T-helper 22 cell (primary cell): ENCODE measurements at regions not wholly inside any gene's neighbourhood (a gene's known extent, or its start where the extent isn't known, plus 50 kb on each side); places are given as distances from the start of the nearest gene placed in this dataset.

Source experiments
- DNase-seq: peaks from one replicate; pipeline ENCODE4 v3.0.0-alpha.2; 2020; ENCODE audit warnings: low read depth

DNA sequence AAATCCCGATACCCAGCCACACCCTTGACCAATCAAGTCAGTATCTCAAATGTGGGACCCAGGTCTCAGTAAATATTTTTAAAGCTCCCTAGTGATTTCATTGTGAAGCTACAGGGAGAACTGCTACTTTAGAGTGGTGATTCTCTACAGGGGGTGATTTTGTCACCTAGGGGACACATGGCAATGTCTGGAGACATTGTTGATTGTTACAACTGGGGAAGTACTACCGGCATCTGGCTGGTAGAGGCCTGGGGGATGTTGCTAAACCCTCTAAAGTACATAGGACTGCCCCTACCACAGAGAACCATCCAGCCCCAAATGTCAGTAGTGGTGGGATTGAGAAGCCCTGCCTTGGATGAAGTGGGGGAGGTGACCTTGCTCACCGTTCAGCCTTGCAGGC lies 152.9 kb downstream of the RPS24 start:
- no peak for DNase-seq

DNA sequence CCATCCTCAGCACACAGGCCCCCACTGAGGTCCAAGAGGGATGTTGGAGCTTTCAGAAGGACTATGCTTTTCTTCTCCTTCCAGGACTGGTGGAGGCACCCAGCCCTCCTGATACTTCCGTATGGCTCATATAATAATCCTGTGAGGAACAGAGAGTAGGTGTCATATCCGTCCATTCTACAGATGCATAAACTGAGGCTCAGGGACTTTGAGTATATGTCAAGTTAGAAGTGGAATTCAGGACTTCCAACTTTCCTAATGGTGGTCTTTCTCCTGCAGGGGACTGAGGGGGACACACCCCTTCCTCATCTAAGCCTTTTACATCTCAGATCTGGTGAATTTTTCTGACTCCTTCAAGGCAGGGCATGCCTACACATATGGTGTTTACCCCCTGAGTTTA lies 153.7 kb downstream of the RPS24 start:
- no peak for DNase-seq

DNA sequence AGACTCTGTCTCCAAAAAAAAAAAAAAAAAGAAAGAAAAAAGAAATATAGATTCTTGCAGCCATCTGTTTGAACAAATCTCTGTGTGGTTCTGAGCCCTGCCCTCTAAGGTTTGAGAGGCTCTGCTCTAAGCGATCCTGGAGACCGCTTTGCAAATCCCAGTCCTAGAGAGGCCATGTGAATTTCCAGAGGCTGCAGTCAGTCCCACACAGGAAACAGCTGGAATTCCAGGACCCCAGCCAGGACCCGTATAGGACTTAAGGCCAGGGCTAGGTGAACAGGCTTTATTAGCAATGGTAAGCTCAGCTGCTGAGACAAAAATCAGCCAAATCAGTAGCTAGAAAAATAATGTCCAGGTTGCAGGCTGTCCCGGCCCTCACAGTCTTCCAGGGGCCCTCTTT lies 154.8 kb downstream of the RPS24 start:
- DNase-seq, result no peak

DNA sequence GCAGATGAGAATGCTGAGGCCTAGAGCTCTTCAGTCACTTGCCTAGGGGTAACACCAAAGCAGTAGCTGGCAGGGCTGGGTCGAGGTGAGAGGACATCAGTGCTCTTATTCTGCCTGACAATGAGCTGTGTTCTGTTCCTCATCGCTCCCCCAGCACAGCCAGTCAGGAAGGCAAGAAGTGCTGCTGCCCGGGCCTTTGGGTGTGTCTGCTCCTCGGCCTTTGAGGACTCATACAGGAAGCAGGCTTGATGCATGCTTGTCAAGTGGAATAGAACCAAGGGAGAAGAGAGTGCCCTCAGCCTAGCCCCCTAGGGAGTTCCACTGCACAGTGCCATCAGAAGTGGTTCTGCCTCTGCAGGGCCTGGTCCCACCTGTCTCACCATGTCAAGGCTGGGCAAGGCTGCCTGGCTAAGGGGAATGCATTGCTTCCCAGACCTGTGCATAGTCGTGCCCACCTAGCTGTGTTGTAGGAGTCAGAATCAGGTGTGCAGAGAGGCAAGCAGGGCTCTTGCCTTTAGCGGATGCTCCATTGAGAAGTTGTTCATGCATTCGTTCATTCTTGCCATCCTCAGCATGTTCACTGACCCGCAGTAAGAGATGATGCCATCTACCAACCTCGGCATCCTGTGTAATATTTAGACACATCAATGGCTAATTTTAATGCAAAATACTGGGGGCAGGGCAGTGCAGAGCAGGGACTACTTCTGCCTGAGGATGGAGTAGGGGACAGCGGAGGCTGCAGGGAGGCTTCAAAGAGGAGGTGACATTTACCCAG lies 156.6 kb downstream of the RPS24 start:
- DNase-seq, result no peak

DNA sequence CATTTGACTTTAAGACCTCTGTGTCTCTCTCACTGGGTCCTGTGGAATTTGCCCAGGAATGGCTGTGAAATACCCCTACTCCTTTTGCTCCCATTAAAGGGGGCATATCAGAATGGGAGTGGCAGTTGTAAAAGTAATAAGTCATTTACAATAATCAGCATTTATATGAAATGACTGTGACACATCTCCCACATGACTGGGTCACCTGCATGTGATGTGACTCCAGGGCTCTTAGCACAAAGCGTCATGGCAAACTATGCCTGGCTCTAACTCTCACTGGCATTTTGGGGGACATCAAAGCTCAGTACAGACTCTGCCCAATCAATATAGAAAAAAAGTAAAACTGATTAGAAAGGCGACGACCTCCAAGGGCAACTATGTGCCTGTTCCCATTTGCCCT lies 157.6 kb downstream of the RPS24 start:
- DNase-seq, result no peak

DNA sequence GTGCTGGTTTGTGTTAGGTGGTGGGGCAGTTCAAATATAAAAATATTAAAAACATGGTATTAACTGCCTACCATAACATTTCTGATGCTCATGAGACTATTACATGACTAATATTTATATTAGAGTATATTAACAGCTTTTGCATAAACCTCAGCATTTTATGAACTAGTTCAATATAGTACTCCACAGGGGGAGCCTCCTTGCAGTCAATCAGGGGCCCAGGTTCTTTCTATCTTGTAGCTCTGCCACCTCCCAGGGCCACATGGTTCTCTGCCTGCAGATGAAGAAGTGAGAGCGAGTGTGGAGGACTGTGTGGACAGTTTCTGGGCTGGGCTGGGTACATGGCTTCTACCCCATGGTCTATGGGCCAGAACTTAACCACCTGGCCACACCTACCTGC lies 159.5 kb downstream of the RPS24 start:
- no peak for DNase-seq

DNA sequence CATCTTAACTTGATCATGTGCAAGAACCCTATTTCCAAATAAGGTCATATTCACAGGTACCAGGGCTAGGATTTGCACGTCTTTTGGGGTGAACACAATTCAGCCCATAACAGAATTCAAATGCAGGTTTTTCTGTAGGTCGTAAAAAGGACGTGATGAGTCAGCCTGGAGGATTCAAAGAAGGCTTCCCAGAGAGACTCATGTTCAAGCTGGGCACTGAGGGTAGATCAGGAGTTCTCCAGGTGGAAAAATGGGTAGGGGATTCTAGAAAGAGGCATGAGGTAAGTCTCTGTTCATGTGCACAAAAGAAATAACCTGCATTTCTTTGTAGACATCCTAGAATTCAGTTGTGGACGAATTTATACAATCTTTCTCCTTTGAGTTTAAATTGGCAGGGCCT lies 160.4 kb downstream of the RPS24 start:
- DNase-seq, result no peak

DNA sequence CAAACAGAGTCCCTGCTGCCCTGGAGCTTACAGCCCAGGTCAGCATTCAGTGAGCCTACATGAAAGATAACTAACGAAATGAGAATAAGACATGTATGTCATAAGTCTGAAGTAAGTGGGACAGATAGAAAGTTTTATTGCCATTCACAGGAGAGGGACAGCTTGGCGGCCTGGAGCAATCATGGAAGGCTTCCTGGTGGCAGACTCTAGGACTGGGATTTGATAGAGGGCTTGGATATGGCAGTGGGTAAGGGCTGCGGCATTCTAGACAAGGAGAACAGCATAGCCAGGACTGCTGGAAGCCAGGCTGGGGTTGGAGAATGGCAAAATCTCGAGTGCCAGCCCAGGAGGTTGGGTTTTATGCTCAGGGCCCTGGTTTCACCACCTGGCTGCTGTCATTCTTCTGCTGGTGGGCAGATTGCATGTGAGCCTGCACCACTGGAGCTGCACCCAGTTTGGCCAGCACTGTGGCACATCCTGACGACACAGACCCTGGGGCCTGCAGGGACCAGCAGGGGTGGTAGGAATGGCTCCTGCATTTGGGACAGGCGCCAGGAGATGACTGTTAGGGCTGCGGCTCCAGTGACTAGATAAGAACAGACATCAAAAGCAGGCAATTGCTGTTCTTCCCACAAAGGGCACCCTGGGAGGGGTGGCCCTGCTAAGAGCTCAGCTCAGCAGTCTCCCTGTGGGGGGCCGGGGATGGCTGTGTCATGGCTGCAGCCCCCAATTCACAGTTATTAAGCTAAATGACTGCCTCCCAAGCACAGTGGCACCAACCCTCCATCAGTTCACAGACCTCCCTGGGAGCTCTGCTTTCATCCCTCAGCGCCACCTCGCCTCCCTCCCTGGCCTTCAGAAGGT lies 161.1 kb downstream of the RPS24 start:
- no peak for DNase-seq

DNA sequence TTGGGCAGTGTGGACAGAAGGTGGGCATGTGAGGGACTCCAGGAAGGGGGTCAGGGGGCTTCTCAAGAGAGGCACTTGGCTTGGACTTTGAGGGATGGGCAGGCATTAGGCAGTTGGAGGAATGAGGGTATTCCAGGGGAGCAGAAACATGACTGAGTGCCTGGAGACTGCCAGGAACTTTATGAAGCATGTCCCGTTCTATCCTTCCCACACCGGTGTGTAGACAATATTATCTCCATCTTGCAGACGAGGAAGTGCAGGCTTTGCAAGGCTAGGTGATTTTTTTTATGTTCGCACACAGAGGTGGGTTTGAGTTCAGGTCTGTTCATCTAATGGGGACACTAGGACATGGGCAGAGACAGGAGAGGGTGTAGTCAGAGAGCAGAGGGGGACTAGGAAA lies 162.7 kb downstream of the RPS24 start:
- no peak for DNase-seq

DNA sequence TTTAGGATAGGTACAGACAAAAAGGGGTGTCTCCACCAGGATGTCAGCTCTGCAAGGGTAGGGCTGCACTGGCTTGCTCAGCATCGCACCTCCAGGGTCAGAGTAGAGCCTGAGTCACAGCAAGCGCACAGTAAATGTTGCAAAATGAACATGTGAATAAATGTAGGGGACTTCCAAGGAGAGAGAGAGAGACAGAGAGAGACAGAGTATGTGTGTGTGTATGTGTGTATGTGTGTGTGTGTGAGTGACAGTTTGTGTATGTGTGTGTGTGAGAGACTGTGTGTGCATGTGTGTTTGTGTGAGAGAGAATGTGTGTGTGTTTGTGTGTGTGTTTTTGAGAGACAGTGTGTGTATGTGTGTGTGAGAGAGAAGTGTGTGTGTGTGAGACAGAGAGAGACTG lies 163.3 kb downstream of the RPS24 start:
- DNase-seq, result no peak

DNA sequence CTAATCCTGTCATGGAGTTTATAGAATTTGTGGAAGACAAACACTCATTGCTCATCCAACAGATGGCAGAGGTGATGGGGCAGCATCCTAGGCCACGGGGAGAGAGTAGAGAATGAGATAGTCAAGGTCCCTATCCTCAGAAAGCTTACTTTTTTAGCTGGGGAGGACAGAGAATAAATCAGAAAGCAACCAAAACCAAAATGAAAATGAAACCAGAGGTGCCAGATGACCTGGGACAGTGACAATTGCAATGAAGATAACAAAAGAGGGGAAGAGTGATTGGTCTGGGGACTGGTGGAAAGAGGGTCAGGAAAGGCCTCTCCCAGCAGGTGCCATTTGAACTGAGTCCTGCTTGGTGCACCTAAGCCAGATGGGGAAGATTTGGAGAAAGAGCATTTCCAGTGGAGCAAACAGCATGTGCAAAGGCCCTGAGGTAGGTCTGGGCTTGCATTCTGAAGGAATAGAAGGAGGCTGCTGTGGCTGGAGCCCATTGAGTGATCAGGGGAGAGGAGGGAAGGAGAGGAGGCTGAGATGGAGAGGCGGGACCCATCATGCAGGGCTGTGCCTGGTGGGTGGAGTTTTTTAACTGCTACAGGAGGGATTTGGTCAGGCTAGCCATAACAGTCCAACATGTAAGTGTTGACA lies 164.1 kb downstream of the RPS24 start:
- no peak for DNase-seq

DNA sequence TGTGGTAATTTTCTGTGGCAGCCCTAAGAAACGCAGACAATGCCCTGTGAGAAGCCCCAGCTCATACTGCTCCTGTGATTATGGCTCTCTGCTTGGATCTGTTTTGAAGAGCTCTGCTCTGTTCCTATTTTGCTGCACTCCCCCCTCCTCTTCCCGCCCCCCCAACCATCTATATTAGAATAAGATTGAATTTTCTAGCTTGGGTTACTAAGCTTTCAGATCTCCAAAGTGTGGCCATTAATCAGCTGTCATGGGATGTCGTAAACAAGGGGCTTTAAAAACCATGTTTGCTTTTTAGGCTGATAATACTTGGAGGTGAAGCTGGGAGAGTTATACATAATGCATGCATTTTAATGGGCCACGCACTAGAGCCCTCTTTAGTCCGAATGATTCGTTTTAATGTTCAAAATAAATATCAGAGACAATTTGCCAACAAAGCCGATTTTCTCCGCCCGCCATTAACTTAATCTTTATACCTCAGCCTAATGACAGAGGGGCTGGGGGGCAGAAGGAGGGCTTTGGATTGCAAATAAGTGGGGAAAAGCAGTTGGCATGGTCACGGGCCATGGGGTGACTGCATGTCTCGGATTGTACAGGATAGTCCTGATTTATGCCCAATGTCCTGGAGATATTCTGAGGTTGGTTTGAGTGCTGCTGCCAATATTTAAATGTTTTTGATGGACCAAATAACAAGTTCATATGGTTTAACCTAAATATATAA lies 165.5 kb downstream of the RPS24 start:
- no peak for DNase-seq

DNA sequence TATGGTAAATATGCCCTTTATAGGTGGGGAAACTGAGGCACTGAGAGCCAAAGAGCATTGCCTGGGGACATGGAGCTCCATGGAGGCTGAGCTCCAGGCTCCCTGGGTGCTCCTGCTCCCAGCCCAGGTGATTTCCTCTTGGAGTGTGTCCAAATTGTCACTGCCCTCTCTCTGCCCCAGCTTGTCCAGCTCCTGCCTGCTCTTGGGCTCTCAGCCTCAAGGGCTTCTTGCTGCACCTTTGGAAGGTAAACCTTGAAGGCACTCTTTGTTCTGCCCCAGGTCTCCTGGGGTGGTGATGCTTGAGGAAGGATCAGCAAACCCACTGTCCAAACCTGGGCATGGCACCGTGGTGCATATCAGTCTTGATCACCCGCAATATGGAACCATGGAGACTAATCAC lies 166.1 kb downstream of the RPS24 start:
- no peak for DNase-seq

DNA sequence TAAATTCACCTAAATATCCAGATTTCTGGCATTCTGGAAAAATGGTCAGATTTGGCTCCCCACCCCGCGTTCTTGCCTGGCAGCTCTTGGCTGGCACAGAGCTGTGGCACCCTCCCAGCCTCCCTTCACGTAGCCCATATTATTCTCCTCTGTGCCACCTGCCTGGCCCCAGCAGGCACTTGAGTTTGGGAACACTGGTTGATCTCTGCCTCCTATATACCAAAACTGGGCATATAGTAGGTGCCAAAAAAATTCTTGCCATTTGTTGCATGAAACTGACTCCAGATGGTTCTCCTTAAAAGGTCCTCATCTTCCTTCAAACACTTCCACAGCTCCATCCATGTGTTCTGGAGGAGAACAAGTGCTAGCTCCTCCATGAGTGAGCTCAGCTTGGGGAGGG lies 167.0 kb downstream of the RPS24 start:
- DNase-seq, result no peak

DNA sequence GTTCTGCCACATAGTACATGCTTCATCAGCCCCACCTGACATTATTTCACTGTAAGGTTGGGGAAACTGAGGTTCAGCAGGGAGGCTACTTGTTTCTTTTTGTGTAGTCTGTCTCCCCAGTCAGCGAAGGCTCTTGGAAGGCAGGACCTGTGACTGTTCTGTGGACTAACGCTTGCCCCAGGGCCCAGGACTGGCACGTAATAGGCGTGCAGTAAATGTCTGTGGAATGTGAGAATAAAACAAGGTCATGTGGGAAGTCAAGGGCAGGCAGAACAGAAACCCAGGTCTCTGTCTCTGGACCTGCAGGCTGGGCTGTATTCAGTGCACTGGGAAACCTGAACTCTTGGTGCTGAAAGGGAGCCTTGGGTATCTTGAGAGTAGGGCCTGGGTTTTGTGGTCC lies 168.7 kb downstream of the RPS24 start:
- DNase-seq, result no peak

DNA sequence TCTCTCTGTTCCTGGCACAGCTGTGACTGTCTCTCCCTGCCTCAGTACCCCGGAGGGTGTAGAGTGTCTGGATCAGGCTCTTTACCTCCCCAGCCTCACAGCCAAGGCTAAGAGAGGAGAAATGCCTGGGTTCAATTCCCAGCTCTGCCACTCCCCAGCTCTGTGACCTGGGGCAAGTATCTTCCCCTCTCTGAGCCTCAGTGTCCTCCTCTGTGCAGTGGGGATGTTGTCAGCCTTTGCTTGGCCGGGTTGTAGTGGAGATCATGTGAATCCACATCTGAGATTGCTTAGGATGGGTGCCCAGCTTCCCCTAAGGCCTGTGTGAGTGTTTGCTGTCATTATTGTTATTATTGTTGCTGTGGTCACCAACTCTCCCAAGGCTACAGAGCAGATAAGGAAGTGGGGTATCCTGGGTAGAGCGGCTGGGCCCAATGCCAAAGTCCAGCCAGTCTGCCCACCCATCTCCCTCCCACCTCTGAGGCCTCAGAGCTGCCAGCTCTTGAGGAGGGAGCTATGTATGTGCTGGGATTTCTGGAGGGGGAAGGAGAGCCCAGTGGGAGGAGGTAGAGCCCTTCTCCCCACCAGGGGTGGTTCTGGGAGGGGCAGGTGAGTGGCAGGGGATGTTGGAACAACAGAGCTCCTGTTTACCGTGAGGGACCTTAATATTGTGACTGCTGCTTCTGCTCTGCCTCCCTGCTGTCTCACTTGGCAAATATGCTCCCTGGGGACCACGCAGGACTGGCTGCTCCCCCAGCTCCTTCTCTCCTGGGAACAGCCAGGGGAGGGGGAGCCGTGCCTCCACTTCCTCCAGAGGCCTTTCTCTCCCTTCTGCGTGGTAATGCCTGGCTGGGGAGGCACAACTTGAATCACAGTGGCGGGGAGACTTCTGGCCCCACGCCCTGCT lies 170.5 kb downstream of the RPS24 start:
- DNase-seq, result no peak

DNA sequence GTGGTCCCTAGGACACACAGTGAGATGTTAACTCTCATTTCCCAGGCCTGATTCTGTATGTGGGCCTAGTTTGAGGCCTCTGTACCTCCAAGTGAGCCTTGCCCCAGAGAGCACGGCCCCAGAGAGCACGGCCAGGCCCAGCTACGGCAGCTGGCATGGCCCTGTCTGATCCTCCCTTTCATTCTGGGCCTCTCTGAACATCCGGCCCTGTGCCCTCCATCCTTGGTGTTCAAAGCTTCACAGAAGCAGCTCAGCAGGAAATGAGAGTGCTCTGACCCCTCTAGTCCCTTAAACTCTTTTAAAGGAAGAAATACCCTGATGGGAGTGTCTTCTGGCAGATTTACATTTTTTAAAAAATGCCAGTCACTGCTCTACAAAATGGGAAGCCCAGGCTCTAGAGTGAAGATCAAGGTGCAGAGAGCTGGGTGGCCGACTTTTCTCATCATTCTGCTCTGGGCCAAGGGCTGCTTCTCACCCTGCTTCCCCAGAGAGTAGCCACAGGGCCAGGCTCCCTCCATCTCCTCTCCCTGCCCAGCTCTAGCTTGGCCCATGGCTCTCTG lies 171.9 kb downstream of the RPS24 start:
- DNase-seq, result no peak

DNA sequence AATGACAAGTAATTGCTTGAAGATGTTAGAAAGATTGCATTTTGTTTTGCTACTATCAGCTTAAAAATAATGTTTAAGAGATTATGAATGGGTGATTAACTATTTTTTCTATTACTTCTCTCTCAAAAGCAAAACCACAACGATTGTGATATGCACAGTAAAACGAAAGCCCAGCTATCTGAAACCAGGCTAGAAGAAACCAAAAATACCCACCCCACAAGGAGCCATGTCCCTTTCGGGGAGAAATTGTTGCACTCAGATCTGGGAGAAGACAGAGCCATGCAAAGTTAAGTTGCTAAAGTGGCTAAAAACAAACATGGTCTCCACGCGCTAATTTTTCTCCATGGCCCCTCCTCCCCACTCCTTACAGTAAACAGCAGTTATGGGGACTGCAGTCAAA lies 173.6 kb downstream of the RPS24 start:
- DNase-seq, result no peak

DNA sequence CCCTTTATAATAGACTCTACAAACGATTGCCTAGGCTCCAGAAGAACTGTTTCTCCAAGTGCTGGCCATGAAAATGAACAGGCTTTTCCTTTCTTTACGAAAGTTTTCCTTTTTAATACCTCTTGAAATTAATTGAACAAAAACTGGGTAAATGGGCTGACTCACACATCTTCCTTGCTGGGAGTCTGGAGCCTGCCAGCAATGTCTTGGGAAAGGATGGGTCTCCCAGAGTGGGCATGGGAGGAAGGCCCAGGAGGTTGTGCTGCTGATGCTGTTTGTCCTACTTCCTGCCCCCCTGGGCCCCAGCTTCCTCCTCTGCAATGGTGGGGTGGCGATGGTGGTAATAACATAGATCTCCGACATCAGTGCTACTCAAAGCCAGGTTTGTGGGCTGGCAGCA lies 174.1 kb downstream of the RPS24 start:
- no peak for DNase-seq

DNA sequence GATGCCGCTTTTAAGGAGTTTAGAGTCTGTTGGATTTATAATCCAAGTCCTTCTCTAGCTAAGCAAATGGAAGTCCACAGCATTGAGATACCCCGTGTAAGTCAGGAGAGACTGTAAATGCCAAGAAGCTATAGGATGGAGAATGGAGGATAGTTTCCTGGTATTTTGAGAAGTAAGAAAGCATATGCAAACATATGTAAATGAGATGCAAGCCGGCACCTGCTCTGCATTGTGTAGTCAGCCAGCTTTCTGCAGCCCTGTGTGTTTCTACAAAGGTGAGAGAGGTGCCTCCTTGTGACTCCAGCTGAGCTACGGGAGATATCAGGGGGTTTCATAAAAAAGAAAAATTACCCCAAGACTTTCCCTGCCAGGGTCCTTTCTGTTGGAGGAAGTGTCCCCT lies 176.3 kb downstream of the RPS24 start:
- DNase-seq, result no peak

DNA sequence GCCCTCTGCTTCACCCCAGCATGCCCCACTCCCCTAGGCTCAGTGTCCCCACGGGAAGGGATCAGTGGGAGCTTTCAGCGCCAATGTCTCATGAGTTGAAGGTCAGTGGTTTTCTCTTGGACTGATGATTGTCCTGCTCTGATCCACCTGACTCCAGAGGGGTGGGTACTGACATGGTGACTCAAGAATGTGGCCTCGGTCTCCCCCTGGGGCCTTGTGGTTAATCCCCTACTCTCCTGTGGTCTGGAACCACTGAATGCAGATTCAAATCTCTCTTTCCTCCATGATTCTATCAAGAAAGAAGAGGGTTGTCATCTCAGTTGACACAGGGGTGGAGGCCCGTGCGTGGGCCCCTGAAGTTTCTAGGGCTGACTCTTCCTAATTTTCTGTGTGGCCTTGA lies 176.9 kb downstream of the RPS24 start:
- DNase-seq, result no peak
